Gastrocnemius medialis (tissue), 4 donors: ENCODE measurements at regions not wholly inside any gene's neighbourhood (a gene's known extent, or its start where the extent isn't known, plus 50 kb on each side); places are given as distances from the start of the nearest gene placed in this dataset.

Experiments used
- ATAC-seq, 2 donors: fragments of 150-250 bp; one replicate each; pipeline ENCODE4 v1.9.1; 2016
- DNase-seq, 2 donors: peaks; one replicate each; pipeline ENCODE4 v3.0.0-alpha.2; 2019
- H3K27ac ChIP-seq, 4 donors: fragments of 200-600 bp; sonication (generic); 1 replicate in 1 of 4; 2 replicates in 3 of 4; pipeline ENCODE4 v1.5.1; 2016 to 2018; ENCODE audit warnings: mild to moderate bottlenecking in 2 of 4, moderate library complexity in 1 of 4
- H3K27me3 ChIP-seq, 3 donors: fragments of 200-600 bp; sonication (generic) in 2 of 3; 1 replicate in 1 of 3; 2 replicates in 2 of 3; pipeline versions ENCODE4 v1.5.1 to v1.6.0; 2016 to 2019; ENCODE audit warnings: mild to moderate bottlenecking in 1 of 3, moderate library complexity in 1 of 3
- H3K36me3 ChIP-seq, 2 donors: fragments of 200-600 bp; sonication (generic) in 1 of 2; one replicate each; pipeline ENCODE4 v1.5.1; 2017 to 2018
- H3K4me1 ChIP-seq, 2 donors: fragments of 200-600 bp; sonication (generic) in 1 of 2; one replicate each; pipeline ENCODE4 v1.5.1; 2016 to 2017; ENCODE audit warnings: mild to moderate bottlenecking in 2 of 2
- H3K4me3 ChIP-seq, 4 donors: fragments of 200-600 bp; sonication (generic) in 3 of 4; 1 replicate in 1 of 4; 2 replicates in 3 of 4; pipeline ENCODE4 v1.5.1; 2016 to 2019; ENCODE audit warnings: mild to moderate bottlenecking in 2 of 4
- H3K9me3 ChIP-seq, 3 donors: fragments of 200-600 bp; sonication (generic) in 2 of 3; 1 replicate in 1 of 3; 2 replicates in 2 of 3; pipeline ENCODE4 v1.5.1; 2016 to 2019
- POLR2A ChIP-seq, 2 donors: fragments of 450-650 bp; IDR thresholded peaks; one replicate each; pipeline ENCODE4 v1.6.1; 2017; ENCODE audit warnings: antibody characterized with exemption in 2 of 2, mild to moderate bottlenecking in 2 of 2, moderate library complexity in 2 of 2
- in situ Hi-C, 4 donors: fragments of 200-750 bp; cut with MboI; loops; one replicate each; pipeline versions ENCODE4 v1.15.0 to v1.8.0; 2017; ENCODE audit warnings: low sequenced_read_pairs in 4 of 4
- intact Hi-C: fragments of 100-400 bp; cut with DNase I; formaldehyde crosslinking; loops from one replicate; pipeline ENCODE4 v1.15.1; 2023; ENCODE audit warnings: low total_unique reads
- TF ChIP-seq, protein P1 (sequence below), 5 experiments: fragments of 450-650 bp in 3 of 5; fragments of 200-600 bp in 2 of 5; sonication (generic) in 2 of 5; IDR thresholded peaks in 4 of 5; conservative IDR thresholded peaks in 1 of 5; 1 replicate in 4 of 5; 2 replicates in 1 of 5; pipeline ENCODE4 v1.5.1; 2016 to 2019; ENCODE audit warnings: antibody characterized with exemption in 5 of 5, mild to moderate bottlenecking in 3 of 5, moderate library complexity in 3 of 5

DNA sequence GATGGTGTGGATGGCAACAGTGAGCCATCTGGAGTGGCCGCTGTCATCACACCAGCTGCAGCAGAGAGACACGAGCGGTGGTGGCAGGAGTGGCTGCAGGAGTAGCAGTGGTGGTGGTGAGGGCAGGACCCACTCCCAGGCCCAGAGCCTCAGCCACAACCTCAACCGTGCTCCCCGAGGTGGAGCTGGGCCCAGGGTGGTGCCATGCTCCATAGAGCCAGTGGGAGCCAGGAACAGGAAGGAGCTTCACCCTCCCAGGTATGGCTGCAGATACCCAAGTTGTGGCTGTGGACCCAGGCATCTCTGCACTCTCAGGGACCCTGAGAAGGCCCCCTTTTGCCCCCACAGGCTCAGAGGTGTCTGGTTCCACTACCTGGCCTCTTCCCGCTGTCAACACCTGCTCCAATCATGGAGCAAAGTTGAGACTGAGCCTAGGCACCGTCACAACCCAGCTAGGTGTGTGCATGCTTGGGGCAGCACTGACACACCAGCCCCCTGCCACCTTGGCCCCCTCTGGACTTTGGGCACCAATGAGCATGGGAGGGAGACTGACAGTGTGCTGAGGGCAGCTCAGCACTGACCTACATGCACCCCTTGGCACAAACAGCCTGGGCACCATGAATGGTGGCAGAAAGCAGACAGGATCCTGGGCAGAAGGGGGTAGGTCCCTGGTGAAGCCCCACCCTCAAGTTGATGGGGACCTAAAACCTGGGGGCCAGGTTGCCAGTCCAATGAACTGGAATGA, 188.9 kb downstream of the NDUFA10 start:
- intact Hi-C loops (no loop called here), in situ Hi-C loops (no loop called here)
- H3K27me3 ChIP-seq, result no peaks in the 10 kb centered on the region
- H3K27ac ChIP-seq, result no peak overlapping the region
- no peaks in the 10 kb centered on the region for H3K36me3 ChIP-seq
- no peak overlapping the region for H3K4me3 ChIP-seq
- H3K4me1 ChIP-seq, result no peaks in the 10 kb centered on the region
- H3K9me3 ChIP-seq, result no peaks in the 10 kb centered on the region
- no peak for ATAC-seq
- TF ChIP-seq, protein P1, sequence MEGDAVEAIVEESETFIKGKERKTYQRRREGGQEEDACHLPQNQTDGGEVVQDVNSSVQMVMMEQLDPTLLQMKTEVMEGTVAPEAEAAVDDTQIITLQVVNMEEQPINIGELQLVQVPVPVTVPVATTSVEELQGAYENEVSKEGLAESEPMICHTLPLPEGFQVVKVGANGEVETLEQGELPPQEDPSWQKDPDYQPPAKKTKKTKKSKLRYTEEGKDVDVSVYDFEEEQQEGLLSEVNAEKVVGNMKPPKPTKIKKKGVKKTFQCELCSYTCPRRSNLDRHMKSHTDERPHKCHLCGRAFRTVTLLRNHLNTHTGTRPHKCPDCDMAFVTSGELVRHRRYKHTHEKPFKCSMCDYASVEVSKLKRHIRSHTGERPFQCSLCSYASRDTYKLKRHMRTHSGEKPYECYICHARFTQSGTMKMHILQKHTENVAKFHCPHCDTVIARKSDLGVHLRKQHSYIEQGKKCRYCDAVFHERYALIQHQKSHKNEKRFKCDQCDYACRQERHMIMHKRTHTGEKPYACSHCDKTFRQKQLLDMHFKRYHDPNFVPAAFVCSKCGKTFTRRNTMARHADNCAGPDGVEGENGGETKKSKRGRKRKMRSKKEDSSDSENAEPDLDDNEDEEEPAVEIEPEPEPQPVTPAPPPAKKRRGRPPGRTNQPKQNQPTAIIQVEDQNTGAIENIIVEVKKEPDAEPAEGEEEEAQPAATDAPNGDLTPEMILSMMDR (IDR thresholded peaks at IDR 0.05 in 4 of 5, conservative IDR thresholded peaks at IDR 0.05 in 1 of 5), result no peak
- no peak for TF ChIP-seq POLR2A (IDR thresholded peaks at IDR 0.05)
- no peak for DNase-seq

DNA sequence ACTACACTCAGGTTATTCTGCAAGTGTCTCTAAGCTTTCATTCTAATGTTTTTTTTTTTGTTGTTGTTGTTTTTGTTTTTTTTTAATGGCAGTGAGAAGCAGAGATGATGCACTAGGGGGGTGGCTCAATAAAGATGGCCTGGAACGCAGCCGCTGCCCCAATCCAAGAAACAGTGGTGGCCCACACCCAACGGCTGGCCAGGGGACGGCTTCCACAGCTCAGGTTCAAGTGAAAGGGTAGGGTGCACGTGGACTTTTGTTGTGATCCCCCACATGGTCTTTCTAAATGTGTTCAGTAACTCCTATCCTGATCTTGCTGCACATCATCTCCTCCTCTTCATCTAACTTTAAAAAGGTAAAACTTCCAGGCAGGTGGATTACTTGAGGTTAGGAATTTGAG, 190.1 kb downstream of the NDUFA10 start:
- Histone ChIP-seq H3K4me1 (no peaks in the 10 kb centered on the region), H3K36me3 (no peaks in the 10 kb centered on the region), H3K27ac (no peak overlapping the region), H3K4me3 (no peak overlapping the region), H3K9me3 (no peaks in the 10 kb centered on the region), H3K27me3 (no peaks in the 10 kb centered on the region)
- intact Hi-C loops (no loop called here), in situ Hi-C loops (no loop called here)
- ATAC-seq, result no peak
- no peak for DNase-seq
- no peak for TF ChIP-seq POLR2A (IDR thresholded peaks at IDR 0.05)
- TF ChIP-seq, protein P1 (IDR thresholded peaks at IDR 0.05 in 4 of 5, conservative IDR thresholded peaks at IDR 0.05 in 1 of 5), result no peak

DNA sequence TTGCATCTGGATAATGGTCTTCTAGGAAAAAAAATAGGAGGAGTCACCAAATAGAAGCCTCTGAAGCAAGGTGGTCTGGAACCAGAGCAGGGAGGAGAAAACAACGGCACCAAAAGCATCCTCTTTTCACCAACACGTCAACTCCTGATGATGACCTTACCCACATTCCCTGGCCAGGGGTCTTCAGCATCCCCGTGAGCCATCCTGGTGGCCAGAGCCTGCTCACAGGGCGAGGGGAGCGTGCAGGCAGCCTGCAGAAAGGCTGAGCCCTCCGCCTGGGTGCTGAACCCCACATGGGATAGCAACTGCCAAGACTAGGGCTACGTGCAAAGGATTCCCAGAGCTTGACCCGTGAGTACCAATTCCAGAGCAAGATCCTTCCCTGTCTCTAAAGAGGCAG, 191.0 kb downstream of the NDUFA10 start:
- no peak overlapping the region for H3K4me3 ChIP-seq
- no peaks in the 10 kb centered on the region for H3K9me3 ChIP-seq
- in situ Hi-C loops (no loop called here), intact Hi-C loops (no loop called here)
- H3K4me1 ChIP-seq, result no peaks in the 10 kb centered on the region
- no peak overlapping the region for H3K27ac ChIP-seq
- no peaks in the 10 kb centered on the region for H3K27me3 ChIP-seq
- ATAC-seq (no peak), DNase-seq (no peak)
- H3K36me3 ChIP-seq, result no peaks in the 10 kb centered on the region
- no peak for TF ChIP-seq POLR2A (IDR thresholded peaks at IDR 0.05)
- TF ChIP-seq, protein P1 (IDR thresholded peaks at IDR 0.05 in 4 of 5, conservative IDR thresholded peaks at IDR 0.05 in 1 of 5), result no peak

DNA sequence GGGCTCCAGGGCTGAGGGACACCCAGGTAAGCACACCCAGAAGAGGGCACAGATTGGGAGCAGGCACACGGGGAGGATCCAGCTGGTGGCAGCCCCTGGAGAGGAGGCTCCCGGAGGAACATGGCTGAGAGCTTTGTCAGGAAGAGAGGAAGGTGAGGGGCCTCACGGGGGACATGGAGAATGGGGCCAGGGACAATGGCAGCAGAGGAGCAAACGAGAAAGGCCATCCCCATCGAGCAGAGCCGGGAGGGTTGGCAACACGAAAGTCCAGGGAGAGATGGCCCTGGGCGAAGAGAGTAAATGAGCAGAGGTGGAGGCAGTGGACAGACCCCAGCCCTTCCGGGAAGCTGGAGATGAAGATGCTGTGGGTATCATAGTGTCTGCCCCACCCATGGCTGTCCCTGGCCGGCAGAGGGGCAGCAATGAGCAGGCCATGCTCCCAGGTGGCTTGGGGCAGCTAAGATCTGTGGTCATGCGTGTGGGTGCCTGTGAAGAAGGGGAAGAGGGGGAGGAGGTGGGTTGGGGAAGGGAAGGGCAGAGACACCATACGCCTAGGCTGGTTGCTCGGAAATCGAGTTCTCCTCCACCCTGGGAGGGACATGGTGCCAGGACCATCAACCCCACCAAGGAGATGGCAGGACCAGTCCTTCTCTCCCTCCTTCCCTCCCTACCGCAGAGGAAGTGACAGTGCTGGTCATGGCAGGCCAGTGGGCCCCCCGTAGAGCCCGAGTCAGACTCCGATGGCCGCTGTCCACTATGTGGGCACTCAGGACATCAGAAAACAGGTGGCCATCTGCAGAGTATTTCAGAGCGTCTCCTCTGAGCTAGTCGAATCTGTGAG, 191.7 kb downstream of the NDUFA10 start:
- intact Hi-C loops, result no loop called here
- no peak for DNase-seq

More for the DNA sequence above, 191.7 kb downstream of the NDUFA10 start:
- no peaks in the 10 kb centered on the region for H3K4me1 ChIP-seq
- no peak for ATAC-seq
- H3K4me3 ChIP-seq, result no peak overlapping the region
- no peaks in the 10 kb centered on the region for H3K27me3 ChIP-seq
- no peaks in the 10 kb centered on the region for H3K36me3 ChIP-seq
- TF ChIP-seq POLR2A (IDR thresholded peaks at IDR 0.05), result no peak
- TF ChIP-seq, protein P1 (IDR thresholded peaks at IDR 0.05 in 4 of 5, conservative IDR thresholded peaks at IDR 0.05 in 1 of 5), result no peak
- H3K9me3 ChIP-seq, result no peaks in the 10 kb centered on the region
- H3K27ac ChIP-seq, result no peak overlapping the region
- in situ Hi-C loops, result no loop called here
